Nephron (organoid): ENCODE measurements at regions not wholly inside any gene's neighbourhood (a gene's known extent, or its start where the extent isn't known, plus 50 kb on each side); places are given as distances from the start of the nearest gene placed in this dataset.

Experiments
- H3K27ac Mint-ChIP-seq, 3 experiments: 2 replicates each; pipeline ENCODE4 v1.8.0; 2020; ENCODE audit warnings: mixed read lengths in 3 of 3, mild to moderate bottlenecking in 2 of 3, moderate library complexity in 1 of 3
- H3K27me3 Mint-ChIP-seq: 2 replicates; pipeline ENCODE4 v1.8.0; 2021; ENCODE audit warnings: low read depth, mild to moderate bottlenecking, moderate library complexity, mixed read lengths
- H3K36me3 Mint-ChIP-seq: 2 replicates; pipeline ENCODE4 v1.8.0; 2020; ENCODE audit warnings: low read depth, mixed read lengths
- H3K4me1 Mint-ChIP-seq: 2 replicates; pipeline ENCODE4 v1.8.0; 2020; ENCODE audit warnings: mixed read lengths
- H3K4me3 Mint-ChIP-seq, 3 experiments: 2 replicates each; pipeline ENCODE4 v1.8.0; 2020; ENCODE audit warnings: mild to moderate bottlenecking in 3 of 3, mixed read lengths in 3 of 3, moderate library complexity in 2 of 3
- H3K9me3 Mint-ChIP-seq: 2 replicates; pipeline ENCODE4 v1.8.0; 2020; ENCODE audit warnings: mixed read lengths
- CTCF ChIP-seq, 3 experiments: fragments of 200-600 bp; sonication (generic); IDR thresholded peaks; one replicate each; pipeline ENCODE4 v1.5.0; 2021; ENCODE audit warnings: antibody characterized with exemption in 3 of 3; ENCODE audit not compliant: unreplicated experiment in 3 of 3

- no peaks in the 10 kb centered on the region for H3K27me3 Mint-ChIP-seq
- TF ChIP-seq CTCF (IDR thresholded peaks at IDR 0.05; ENCODE audit: unreplicated experiment in 3 of 3) = no peak
Measured at GRCh38 chr1:191546803-191547202, 611.5 kb upstream of the RGS18 start.

GRCh38 chr1:191551019-191551418 lies 607.2 kb upstream of the RGS18 start:
- Mint-ChIP-seq H3K4me1 (peaks cover 6% of the 10 kb centered on the region), H3K9me3 (no peaks in the 10 kb centered on the region), H3K36me3 (no peaks in the 10 kb centered on the region), H3K4me3 (no peak overlapping the region), H3K27me3 (no peaks in the 10 kb centered on the region), H3K27ac (no peak overlapping the region)
- TF ChIP-seq CTCF (IDR thresholded peaks at IDR 0.05; ENCODE audit: unreplicated experiment in 3 of 3) = no peak

More at GRCh38 chr1:191546803-191547202, 611.5 kb upstream of the RGS18 start:
- H3K9me3 Mint-ChIP-seq = no peaks in the 10 kb centered on the region
- H3K27ac Mint-ChIP-seq = peak overlapping the region; percentile 56 to 87 (median 79)
- no peaks in the 10 kb centered on the region for H3K36me3 Mint-ChIP-seq
- H3K4me1 Mint-ChIP-seq = peaks cover 6% of the 10 kb centered on the region
- no peak overlapping the region for H3K4me3 Mint-ChIP-seq

GRCh38 chr1:191558379-191558778 lies 599.9 kb upstream of the RGS18 start:
- no peak for TF ChIP-seq CTCF (IDR thresholded peaks at IDR 0.05; ENCODE audit: unreplicated experiment in 3 of 3)
- H3K36me3 Mint-ChIP-seq = no peaks in the 10 kb centered on the region

GRCh38 chr1:191561276-191561675 lies 597.0 kb upstream of the RGS18 start:
- no peak for TF ChIP-seq CTCF (IDR thresholded peaks at IDR 0.05; ENCODE audit: unreplicated experiment in 3 of 3)
- H3K27ac Mint-ChIP-seq = no peak overlapping the region
- no peaks in the 10 kb centered on the region for H3K9me3 Mint-ChIP-seq
- no peaks in the 10 kb centered on the region for H3K4me1 Mint-ChIP-seq
- H3K36me3 Mint-ChIP-seq = no peaks in the 10 kb centered on the region
- H3K4me3 Mint-ChIP-seq = no peak overlapping the region
- H3K27me3 Mint-ChIP-seq = no peaks in the 10 kb centered on the region

More at GRCh38 chr1:191558379-191558778, 599.9 kb upstream of the RGS18 start:
- Mint-ChIP-seq H3K27ac (no peak overlapping the region), H3K4me1 (no peaks in the 10 kb centered on the region), H3K27me3 (no peaks in the 10 kb centered on the region), H3K4me3 (no peak overlapping the region), H3K9me3 (no peaks in the 10 kb centered on the region)

GRCh38 chr1:191564275-191564674 lies 594.0 kb upstream of the RGS18 start:
- H3K4me1 Mint-ChIP-seq = no peaks in the 10 kb centered on the region
- no peaks in the 10 kb centered on the region for H3K9me3 Mint-ChIP-seq
- no peak overlapping the region for H3K4me3 Mint-ChIP-seq
- no peaks in the 10 kb centered on the region for H3K36me3 Mint-ChIP-seq
- no peaks in the 10 kb centered on the region for H3K27me3 Mint-ChIP-seq
- TF ChIP-seq CTCF (IDR thresholded peaks at IDR 0.05; ENCODE audit: unreplicated experiment in 3 of 3) = no peak
- H3K27ac Mint-ChIP-seq = no peak overlapping the region

GRCh38 chr1:191572479-191572878 lies 585.8 kb upstream of the RGS18 start:
- no peak overlapping the region for H3K27ac Mint-ChIP-seq
- TF ChIP-seq CTCF (IDR thresholded peaks at IDR 0.05; ENCODE audit: unreplicated experiment in 3 of 3) = no peak
- no peak overlapping the region for H3K4me3 Mint-ChIP-seq
- no peaks in the 10 kb centered on the region for H3K36me3 Mint-ChIP-seq
- H3K9me3 Mint-ChIP-seq = no peaks in the 10 kb centered on the region
- peaks cover 10% of the 10 kb centered on the region for H3K4me1 Mint-ChIP-seq
- H3K27me3 Mint-ChIP-seq = no peaks in the 10 kb centered on the region
